Nephron progenitor cell (in vitro differentiated cells): ENCODE measurements at regions not wholly inside any gene's neighbourhood (a gene's known extent, or its start where the extent isn't known, plus 50 kb on each side); places are given as distances from the start of the nearest gene placed in this dataset.

Experiments
- DNase-seq: peaks from one replicate; pipeline ENCODE4 v3.0.0; 2021
- H3K27ac Mint-ChIP-seq: 2 replicates; pipeline ENCODE4 v1.8.0; 2021; ENCODE audit warnings: mild to moderate bottlenecking, moderate library complexity, mixed read lengths
- H3K27me3 Mint-ChIP-seq: 2 replicates; pipeline ENCODE4 v1.8.0; 2021; ENCODE audit warnings: mild to moderate bottlenecking, low read depth, mixed read lengths; ENCODE audit not compliant: poor library complexity
- H3K36me3 Mint-ChIP-seq: 2 replicates; pipeline ENCODE4 v1.8.0; 2021; ENCODE audit warnings: low read depth, mixed read lengths
- H3K4me1 Mint-ChIP-seq: 2 replicates; pipeline ENCODE4 v1.8.0; 2021; ENCODE audit warnings: mixed read lengths
- H3K4me3 Mint-ChIP-seq: 2 replicates; pipeline ENCODE4 v1.8.0; 2021; ENCODE audit warnings: mild to moderate bottlenecking, moderate library complexity, mixed read lengths
- H3K9me3 Mint-ChIP-seq: 2 replicates; pipeline ENCODE4 v1.8.0; 2021; ENCODE audit warnings: mild to moderate bottlenecking, moderate library complexity, mixed read lengths
- TF ChIP-seq, protein P1 (sequence below): fragments of 200-600 bp; sonication (generic); IDR thresholded peaks from 2 replicates; pipeline ENCODE4 v1.5.0; 2021; ENCODE audit warnings: antibody characterized with exemption

DNA sequence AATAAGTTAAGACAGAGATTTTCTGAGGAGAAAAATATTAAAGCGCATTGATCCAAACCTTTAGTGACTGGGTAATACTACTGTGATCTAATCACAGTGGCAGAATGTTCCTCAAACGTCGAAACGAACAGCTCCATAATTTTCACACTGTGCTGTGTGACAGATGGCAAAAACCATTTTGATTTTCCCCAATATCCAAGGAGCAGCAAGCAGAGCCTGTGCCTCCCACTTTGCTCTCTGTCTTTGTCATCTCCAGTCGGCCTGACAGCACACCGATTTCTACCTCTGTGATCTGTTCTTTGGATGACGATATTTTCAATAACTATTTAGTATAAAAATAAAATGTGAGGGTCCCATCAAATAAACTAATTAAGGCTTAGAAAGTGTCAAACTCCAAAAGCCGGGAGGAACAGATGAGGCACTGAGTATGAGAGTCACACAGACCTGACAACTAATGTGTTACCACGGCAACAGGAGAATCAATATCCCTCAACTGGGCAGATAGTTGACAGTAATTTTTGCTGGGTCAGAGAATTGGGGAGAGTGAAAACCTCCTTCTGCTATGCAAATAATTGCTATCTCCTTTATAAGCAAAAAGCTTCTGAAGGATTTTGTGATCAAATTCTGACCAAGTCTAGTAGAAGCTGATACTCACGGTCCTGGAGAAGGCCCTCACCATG is 489.1 kb upstream of the CFAP20DC start:
- Mint-ChIP-seq H3K4me3 (no peak overlapping the region), H3K9me3 (no peaks in the 10 kb centered on the region), H3K36me3 (no peaks in the 10 kb centered on the region), H3K27ac (peak overlapping the region; percentile 64), H3K27me3 (no peaks in the 10 kb centered on the region), H3K4me1 (peaks cover 45% of the 10 kb centered on the region)
- DNase-seq: no peak
- TF ChIP-seq, protein P1, sequence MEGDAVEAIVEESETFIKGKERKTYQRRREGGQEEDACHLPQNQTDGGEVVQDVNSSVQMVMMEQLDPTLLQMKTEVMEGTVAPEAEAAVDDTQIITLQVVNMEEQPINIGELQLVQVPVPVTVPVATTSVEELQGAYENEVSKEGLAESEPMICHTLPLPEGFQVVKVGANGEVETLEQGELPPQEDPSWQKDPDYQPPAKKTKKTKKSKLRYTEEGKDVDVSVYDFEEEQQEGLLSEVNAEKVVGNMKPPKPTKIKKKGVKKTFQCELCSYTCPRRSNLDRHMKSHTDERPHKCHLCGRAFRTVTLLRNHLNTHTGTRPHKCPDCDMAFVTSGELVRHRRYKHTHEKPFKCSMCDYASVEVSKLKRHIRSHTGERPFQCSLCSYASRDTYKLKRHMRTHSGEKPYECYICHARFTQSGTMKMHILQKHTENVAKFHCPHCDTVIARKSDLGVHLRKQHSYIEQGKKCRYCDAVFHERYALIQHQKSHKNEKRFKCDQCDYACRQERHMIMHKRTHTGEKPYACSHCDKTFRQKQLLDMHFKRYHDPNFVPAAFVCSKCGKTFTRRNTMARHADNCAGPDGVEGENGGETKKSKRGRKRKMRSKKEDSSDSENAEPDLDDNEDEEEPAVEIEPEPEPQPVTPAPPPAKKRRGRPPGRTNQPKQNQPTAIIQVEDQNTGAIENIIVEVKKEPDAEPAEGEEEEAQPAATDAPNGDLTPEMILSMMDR: no peak

DNA sequence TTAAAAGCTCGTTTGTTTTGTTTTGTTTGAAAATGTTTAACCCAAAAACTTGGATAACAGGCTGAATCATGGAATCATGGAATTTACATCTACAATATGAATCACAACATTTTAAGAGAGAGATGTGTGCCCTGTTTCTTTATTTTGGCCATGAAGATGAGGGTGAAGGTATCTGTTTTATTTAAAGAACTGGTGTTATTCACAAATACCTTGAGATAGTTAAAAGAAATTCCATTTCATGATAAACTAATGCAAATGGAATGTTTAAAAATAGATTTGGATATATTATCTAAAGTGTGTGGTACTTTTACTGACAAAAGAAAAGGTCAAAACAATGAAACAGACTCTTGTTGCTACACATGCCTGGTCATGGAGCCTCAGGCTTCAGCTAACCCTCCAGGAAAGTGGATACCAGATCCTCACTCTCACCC is 486.0 kb upstream of the CFAP20DC start:
- Mint-ChIP-seq H3K27ac (no peak overlapping the region), H3K36me3 (no peaks in the 10 kb centered on the region), H3K9me3 (no peaks in the 10 kb centered on the region), H3K4me3 (no peak overlapping the region), H3K27me3 (peaks cover 3% of the 10 kb centered on the region), H3K4me1 (peaks cover 46% of the 10 kb centered on the region)
- TF ChIP-seq, protein P1: no peak
- no peak for DNase-seq

DNA sequence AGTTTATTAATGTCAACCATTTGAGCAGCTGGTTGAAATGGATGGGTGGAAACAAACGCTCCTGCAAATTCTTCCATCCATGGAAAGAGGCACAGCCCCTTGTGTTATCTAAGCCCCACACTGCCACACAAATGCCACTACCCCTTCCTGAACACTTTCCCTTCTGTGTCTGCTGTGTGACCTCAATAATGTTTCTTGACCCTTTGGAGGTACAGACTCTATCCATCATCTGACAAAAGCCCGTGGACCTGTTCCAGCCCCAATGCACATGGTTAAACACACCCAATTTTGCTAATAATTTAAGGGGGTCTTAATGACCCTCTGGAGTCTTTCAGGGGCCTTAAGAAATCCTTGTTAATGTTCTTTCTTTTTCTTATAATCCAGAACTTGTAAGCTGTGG is 482.2 kb upstream of the CFAP20DC start:
- Mint-ChIP-seq H3K27ac (peak overlapping the region; percentile 94), H3K36me3 (no peaks in the 10 kb centered on the region)
- TF ChIP-seq, protein P1: no peak

DNA sequence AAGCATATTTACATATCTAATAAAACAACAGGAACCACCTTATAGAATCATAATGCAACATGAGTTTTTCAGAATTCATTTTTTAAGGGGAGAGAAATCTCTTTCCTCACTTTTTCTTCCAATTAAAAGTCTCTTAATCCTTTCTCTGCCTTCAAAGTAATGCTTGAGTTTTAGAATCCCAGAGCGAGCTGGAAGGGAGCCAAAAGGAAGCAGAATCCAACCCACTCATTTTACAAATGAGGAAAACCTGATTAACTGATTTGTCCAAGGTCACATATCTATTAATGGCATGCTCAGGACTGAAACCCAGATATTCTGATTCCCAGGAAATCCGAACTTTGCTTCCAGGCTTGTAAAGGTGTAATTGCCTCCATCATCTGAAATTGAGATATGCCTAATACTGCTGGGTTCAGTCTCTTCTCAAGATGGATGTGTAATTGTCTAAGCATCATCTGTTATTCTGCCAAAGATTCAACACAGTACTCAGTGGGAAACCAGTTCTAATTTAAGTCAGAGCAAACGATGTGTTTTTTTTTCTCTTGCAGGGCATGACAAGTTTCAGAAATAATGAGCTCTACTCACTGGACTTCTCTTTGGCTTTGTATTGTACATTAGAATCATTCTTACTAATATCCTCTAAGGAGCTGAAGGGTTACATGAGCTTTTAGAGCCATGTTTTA is 481.4 kb upstream of the CFAP20DC start:
- H3K4me1 Mint-ChIP-seq: peaks cover 41% of the 10 kb centered on the region
- TF ChIP-seq, protein P1: no peak
- no peaks in the 10 kb centered on the region for H3K36me3 Mint-ChIP-seq
- peaks cover 3% of the 10 kb centered on the region for H3K9me3 Mint-ChIP-seq
- H3K27ac Mint-ChIP-seq: peak overlapping the region; percentile 5
- peaks cover 3% of the 10 kb centered on the region for H3K27me3 Mint-ChIP-seq
- no peak for DNase-seq
- H3K4me3 Mint-ChIP-seq: no peak overlapping the region

More for the DNA sequence above, 482.2 kb upstream of the CFAP20DC start:
- no peak for DNase-seq
- H3K27me3 Mint-ChIP-seq: peaks cover 3% of the 10 kb centered on the region
- peaks cover 41% of the 10 kb centered on the region for H3K4me1 Mint-ChIP-seq
- H3K9me3 Mint-ChIP-seq: no peaks in the 10 kb centered on the region
- peak overlapping the region; percentile 10 for H3K4me3 Mint-ChIP-seq

DNA sequence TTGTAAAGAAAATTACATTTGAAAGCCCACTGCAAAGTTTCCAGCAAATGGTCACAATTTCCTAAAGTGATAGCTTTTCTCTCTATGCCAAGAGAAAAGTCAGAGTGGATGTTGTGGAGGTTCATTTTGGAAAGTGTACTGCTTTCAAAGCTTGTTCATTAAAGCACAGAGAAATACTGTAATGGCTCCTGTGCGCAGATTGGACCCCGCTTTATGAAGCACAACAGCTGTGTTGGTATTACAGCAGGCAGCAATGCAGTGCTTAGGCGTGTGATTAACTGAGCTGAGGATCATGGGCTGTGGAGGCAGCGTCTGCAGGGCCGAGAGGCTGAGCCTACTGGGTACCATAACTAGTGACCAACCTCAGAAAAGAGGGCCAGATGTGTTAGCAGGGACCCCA is 478.4 kb upstream of the CFAP20DC start:
- DNase-seq: no peak
- Mint-ChIP-seq H3K4me1 (peaks cover 41% of the 10 kb centered on the region), H3K27ac (no peak overlapping the region), H3K9me3 (peaks cover 18% of the 10 kb centered on the region), H3K36me3 (peaks cover 8% of the 10 kb centered on the region), H3K4me3 (no peak overlapping the region), H3K27me3 (no peaks in the 10 kb centered on the region)
- TF ChIP-seq, protein P1: no peak
